HG03432 (cell line): ENCODE measurements at regions not wholly inside any gene's neighbourhood (a gene's known extent, or its start where the extent isn't known, plus 50 kb on each side); places are given as distances from the start of the nearest gene placed in this dataset.
"Not testable (repeated sequence)": the region's sequence is repeated elsewhere in the genome, so short reads cannot be mapped to it uniquely, and the experiment has no call there.

Experiments used
- ATAC-seq: cut with Tn5 transposase; IDR thresholded peaks from one replicate; pipeline ENCODE4 v1.9.1; 2021; ENCODE audit warnings: mild to moderate bottlenecking, moderate library complexity; ENCODE audit not compliant: unreplicated experiment

- ATAC-seq = no peak
These were observed 326.8 kb downstream of the CCDC85A start for GRCh38 chr2:56510610-56511009.

GRCh38 chr2:56515399-56515798 is 331.6 kb downstream of the CCDC85A start:
- no peak for ATAC-seq

- no peak for ATAC-seq
These were observed 336.0 kb downstream of the CCDC85A start for GRCh38 chr2:56519806-56520205.

GRCh38 chr2:56522605-56523089 is 338.9 kb downstream of the CCDC85A start:
- no peak for ATAC-seq

- ATAC-seq = no peak
These were observed 340.0 kb downstream of the CCDC85A start for GRCh38 chr2:56523816-56524215.

GRCh38 chr2:56531668-56532420 is 348.1 kb downstream of the CCDC85A start:
- no peak for ATAC-seq

- no peak for ATAC-seq
These were observed 350.5 kb downstream of the CCDC85A start for GRCh38 chr2:56534321-56534720.

GRCh38 chr2:56537756-56538155 is 354.0 kb downstream of the CCDC85A start:
- no peak for ATAC-seq

GRCh38 chr2:56539618-56540017 is 355.8 kb downstream of the CCDC85A start:
- ATAC-seq = no peak

GRCh38 chr2:56540467-56540866 is 356.7 kb downstream of the CCDC85A start:
- ATAC-seq = no peak

- no peak for ATAC-seq
These were observed 357.1 kb downstream of the CCDC85A start for GRCh38 chr2:56540916-56541315.

GRCh38 chr2:56542213-56542612 is 358.4 kb downstream of the CCDC85A start:
- ATAC-seq = no peak

GRCh38 chr2:56565143-56565542 is 381.4 kb downstream of the CCDC85A start:
- ATAC-seq = no peak

GRCh38 chr2:56571074-56571473 is 387.3 kb downstream of the CCDC85A start:
- no peak for ATAC-seq

- no peak for ATAC-seq
These were observed 392.2 kb downstream of the CCDC85A start for GRCh38 chr2:56576001-56576400.

GRCh38 chr2:56580242-56580641 is 396.5 kb downstream of the CCDC85A start:
- ATAC-seq = no peak

- no peak for ATAC-seq
These were observed 398.8 kb downstream of the CCDC85A start for GRCh38 chr2:56582570-56582969.

- ATAC-seq = no peak
These were observed 400.1 kb downstream of the CCDC85A start for GRCh38 chr2:56583796-56584315.

- ATAC-seq = no peak
These were observed 403.7 kb downstream of the CCDC85A start for GRCh38 chr2:56587456-56587855.

GRCh38 chr2:56589194-56589593 is 405.4 kb downstream of the CCDC85A start:
- no peak for ATAC-seq

- no peak for ATAC-seq
These were observed 406.0 kb downstream of the CCDC85A start for GRCh38 chr2:56589835-56590234.

GRCh38 chr2:56590611-56591010 is 406.8 kb downstream of the CCDC85A start:
- ATAC-seq = no peak

- not testable (repeated sequence) for ATAC-seq
These were observed 422.3 kb downstream of the CCDC85A start for GRCh38 chr2:56606086-56606485.
